Stimulated activated CD8-positive, alpha-beta memory T cell treated with anti-CD3 and anti-CD28 coated beads, Interleukin-4, amount 100 ng/mL, for 1 hour (primary cell): ENCODE measurements at regions not wholly inside any gene's neighbourhood (a gene's known extent, or its start where the extent isn't known, plus 50 kb on each side); places are given as distances from the start of the nearest gene placed in this dataset.
"Not testable (repeated sequence)": the region's sequence is repeated elsewhere in the genome, so short reads cannot be mapped to it uniquely, and the experiment has no call there.

ENCODE experiments used
- DNase-seq, 2 donors: peaks; one replicate each; pipeline ENCODE4 v3.0.0-alpha.2; 2020; ENCODE audit warnings: low read depth in 2 of 2, low spot score in 1 of 2

- DNase-seq, result no peak
These were observed 414.2 kb upstream of the MIR17HG start for GRCh38 chr13:90933097-90933826.

- no peak for DNase-seq
These were observed 412.7 kb upstream of the MIR17HG start for GRCh38 chr13:90934741-90935140.

- DNase-seq, result no peak
These were observed 408.6 kb upstream of the MIR17HG start for GRCh38 chr13:90938848-90939247.

- DNase-seq, result no peak
These were observed 403.5 kb upstream of the MIR17HG start for GRCh38 chr13:90943946-90944345.

- DNase-seq, result not testable (repeated sequence)
These were observed 402.3 kb upstream of the MIR17HG start for GRCh38 chr13:90945146-90945545.

- not testable (repeated sequence) for DNase-seq
These were observed 401.4 kb upstream of the MIR17HG start for GRCh38 chr13:90946125-90946524.

GRCh38 chr13:90947976-90948375, 399.5 kb upstream of the MIR17HG start:
- no peak for DNase-seq

GRCh38 chr13:90950160-90950559, 397.3 kb upstream of the MIR17HG start:
- DNase-seq, result no peak

GRCh38 chr13:90951663-90952062, 395.8 kb upstream of the MIR17HG start:
- no peak for DNase-seq

GRCh38 chr13:90952326-90952725, 395.2 kb upstream of the MIR17HG start:
- no peak for DNase-seq

- DNase-seq, result no peak
These were observed 392.8 kb upstream of the MIR17HG start for GRCh38 chr13:90954605-90955195.

GRCh38 chr13:90956031-90956430, 391.5 kb upstream of the MIR17HG start:
- DNase-seq, result no peak

- no peak for DNase-seq
These were observed 388.6 kb upstream of the MIR17HG start for GRCh38 chr13:90958866-90959265.

- DNase-seq, result no peak
These were observed 379.2 kb upstream of the MIR17HG start for GRCh38 chr13:90968166-90968904.

GRCh38 chr13:90974249-90974975, 373.1 kb upstream of the MIR17HG start:
- DNase-seq, result no peak

GRCh38 chr13:90979059-90979458, 368.4 kb upstream of the MIR17HG start:
- no peak for DNase-seq

- no peak for DNase-seq
These were observed 362.7 kb upstream of the MIR17HG start for GRCh38 chr13:90984756-90985155.

GRCh38 chr13:90995001-90995400, 352.5 kb upstream of the MIR17HG start:
- no peak for DNase-seq

GRCh38 chr13:90995614-90996013, 351.9 kb upstream of the MIR17HG start:
- no peak for DNase-seq

- no peak for DNase-seq
These were observed 349.5 kb upstream of the MIR17HG start for GRCh38 chr13:90997951-90998350.

- DNase-seq, result no peak
These were observed 348.1 kb upstream of the MIR17HG start for GRCh38 chr13:90999401-90999800.

GRCh38 chr13:91001371-91001770, 346.1 kb upstream of the MIR17HG start:
- DNase-seq, result no peak
